ENCODE measurements at regions not wholly inside any gene's neighbourhood (a gene's known extent, or its start where the extent isn't known, plus 50 kb on each side); places are given as distances from the start of the nearest gene placed in this dataset.

DNA sequence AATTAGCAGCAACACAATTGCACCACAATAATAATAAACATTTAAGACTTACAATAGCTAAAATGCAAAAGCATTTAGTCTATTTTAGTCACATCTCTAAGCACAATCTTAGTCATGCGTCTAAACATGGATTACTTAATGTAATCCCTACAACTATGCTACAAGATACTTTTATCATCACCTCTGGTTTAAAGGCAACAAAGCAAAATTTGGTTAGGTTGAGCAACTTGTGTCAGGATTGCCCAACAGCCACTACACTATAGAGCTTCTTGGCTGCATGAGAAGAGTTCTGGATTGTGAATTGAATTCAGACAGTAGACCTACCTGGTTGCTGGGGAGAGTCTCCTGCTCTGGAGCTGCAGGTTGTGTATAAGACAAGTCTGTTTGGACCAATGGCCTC lies 146.5 kb upstream of the PUDP start:
- no peak for TF ChIP-seq CTCF (IDR thresholded peaks at IDR 0.05)
- TF ChIP-seq POLR2A (IDR thresholded peaks at IDR 0.05), result no peak
